Effector memory CD8-positive, alpha-beta T cell (primary cell): ENCODE measurements at regions not wholly inside any gene's neighbourhood (a gene's known extent, or its start where the extent isn't known, plus 50 kb on each side); places are given as distances from the start of the nearest gene placed in this dataset.
A peak's percentile ranks its signal among the peaks of the same experiment; 100 is the strongest.
"Not testable (repeated sequence)": the region's sequence is repeated elsewhere in the genome, so short reads cannot be mapped to it uniquely, and the experiment has no call there.

Source experiments
- ATAC-seq: fragments of 150-1000 bp; cut with Tn5 transposase; replicated peaks from 2 replicates; pipeline ENCODE4 v1.10.0; 2021; ENCODE audit warnings: mild to moderate bottlenecking, moderate library complexity
- DNase-seq, 3 experiments: peaks; one replicate each; pipeline ENCODE4 v3.0.0; 2021
- H3K27ac Mint-ChIP-seq, 2 donors: one replicate each; pipeline ENCODE4 v1.8.0; 2022; ENCODE audit warnings: mild to moderate bottlenecking in 2 of 2, mixed read lengths in 2 of 2, moderate library complexity in 2 of 2
- H3K27me3 Mint-ChIP-seq, 2 donors: one replicate each; pipeline ENCODE4 v1.8.0; 2022; ENCODE audit warnings: mixed read lengths in 2 of 2
- H3K36me3 Mint-ChIP-seq: one replicate; pipeline ENCODE4 v1.8.0; 2022; ENCODE audit warnings: mild to moderate bottlenecking, moderate library complexity, mixed read lengths; ENCODE audit not compliant: insufficient read depth
- H3K4me1 Mint-ChIP-seq, 2 donors: one replicate each; pipeline ENCODE4 v1.8.0; 2022; ENCODE audit warnings: low read depth in 2 of 2, mixed read lengths in 2 of 2
- H3K4me3 Mint-ChIP-seq, 2 donors: one replicate each; pipeline ENCODE4 v1.8.0; 2022; ENCODE audit warnings: mild to moderate bottlenecking in 2 of 2, mixed read lengths in 2 of 2, moderate library complexity in 2 of 2
- H3K9me3 Mint-ChIP-seq, 2 donors: one replicate each; pipeline ENCODE4 v1.8.0; 2022; ENCODE audit warnings: mixed read lengths in 2 of 2

- Mint-ChIP-seq H3K4me3 (no peak overlapping the region), H3K27ac (no peak overlapping the region), H3K4me1 (no peaks in the 10 kb centered on the region), H3K9me3 (no peaks in the 10 kb centered on the region), H3K27me3 (peaks cover 0 to 10% of the 10 kb centered on the region in 2 donors), H3K36me3 (no peaks in the 10 kb centered on the region)
- no peak for DNase-seq
- no peak for ATAC-seq
Observed at GRCh38 chr5:74389531-74390305, 250.8 kb downstream of the ENC1 start.

GRCh38 chr5:74388411-74388810 lies 252.1 kb downstream of the ENC1 start:
- DNase-seq, H3K27me3 Mint-ChIP-seq, H3K36me3 Mint-ChIP-seq, H3K4me3 Mint-ChIP-seq, H3K27ac Mint-ChIP-seq, H3K9me3 Mint-ChIP-seq, ATAC-seq, H3K4me1 Mint-ChIP-seq: not testable (repeated sequence)

GRCh38 chr5:74386571-74387334 lies 253.8 kb downstream of the ENC1 start:
- H3K27ac Mint-ChIP-seq, result no peak overlapping the region
- ATAC-seq (no peak), DNase-seq (no peak)
- peaks cover 4 to 6% of the 10 kb centered on the region in 2 donors for H3K27me3 Mint-ChIP-seq
- no peak overlapping the region for H3K4me3 Mint-ChIP-seq
- no peaks in the 10 kb centered on the region for H3K4me1 Mint-ChIP-seq
- no peaks in the 10 kb centered on the region for H3K36me3 Mint-ChIP-seq
- no peaks in the 10 kb centered on the region for H3K9me3 Mint-ChIP-seq

GRCh38 chr5:74384851-74385250 lies 255.7 kb downstream of the ENC1 start:
- H3K27ac Mint-ChIP-seq, result no peak overlapping the region
- DNase-seq, result no peak
- no peaks in the 10 kb centered on the region for H3K4me1 Mint-ChIP-seq
- no peak overlapping the region for H3K4me3 Mint-ChIP-seq
- H3K27me3 Mint-ChIP-seq, result peaks cover 8 to 23% of the 10 kb centered on the region in 2 donors
- ATAC-seq, result no peak
- H3K36me3 Mint-ChIP-seq, result no peaks in the 10 kb centered on the region
- H3K9me3 Mint-ChIP-seq, result no peaks in the 10 kb centered on the region

- Mint-ChIP-seq H3K27ac (no peak overlapping the region), H3K9me3 (no peaks in the 10 kb centered on the region), H3K36me3 (no peaks in the 10 kb centered on the region), H3K4me1 (no peaks in the 10 kb centered on the region), H3K27me3 (peaks cover 16 to 37% of the 10 kb centered on the region in 2 donors), H3K4me3 (no peak overlapping the region)
- ATAC-seq (no peak), DNase-seq (no peak)
Observed at GRCh38 chr5:74382987-74383593, 257.4 kb downstream of the ENC1 start.

- H3K36me3 Mint-ChIP-seq, result no peaks in the 10 kb centered on the region
- H3K4me1 Mint-ChIP-seq, result no peaks in the 10 kb centered on the region
- H3K4me3 Mint-ChIP-seq, result no peak overlapping the region
- no peak for DNase-seq
- no peak for ATAC-seq
- H3K27me3 Mint-ChIP-seq, result peaks cover 16 to 37% of the 10 kb centered on the region in 2 donors
- H3K27ac Mint-ChIP-seq, result no peak overlapping the region
- H3K9me3 Mint-ChIP-seq, result no peaks in the 10 kb centered on the region
Observed at GRCh38 chr5:74382123-74382855, 258.2 kb downstream of the ENC1 start.

- Mint-ChIP-seq H3K36me3 (no peaks in the 10 kb centered on the region), H3K27ac (no peak overlapping the region), H3K4me3 (no peak overlapping the region), H3K9me3 (no peaks in the 10 kb centered on the region), H3K4me1 (no peaks in the 10 kb centered on the region), H3K27me3 (peaks cover 16 to 37% of the 10 kb centered on the region in 2 donors)
- ATAC-seq, result no peak
- DNase-seq, result no peak
Observed at GRCh38 chr5:74380193-74380592, 260.3 kb downstream of the ENC1 start.

- H3K9me3 Mint-ChIP-seq, result no peaks in the 10 kb centered on the region
- peaks cover 11 to 37% of the 10 kb centered on the region in 2 donors for H3K27me3 Mint-ChIP-seq
- H3K36me3 Mint-ChIP-seq, result no peaks in the 10 kb centered on the region
- DNase-seq (no peak), ATAC-seq (no peak)
- no peaks in the 10 kb centered on the region for H3K4me1 Mint-ChIP-seq
- no peak overlapping the region for H3K4me3 Mint-ChIP-seq
- H3K27ac Mint-ChIP-seq, result no peak overlapping the region
Observed at GRCh38 chr5:74378464-74378863, 262.1 kb downstream of the ENC1 start.

- Mint-ChIP-seq H3K9me3 (no peaks in the 10 kb centered on the region), H3K4me3 (no peak overlapping the region), H3K27me3 (peaks cover 11 to 28% of the 10 kb centered on the region in 2 donors), H3K27ac (peak overlapping the region in 1 of 2 donors; percentile 62), H3K36me3 (no peaks in the 10 kb centered on the region), H3K4me1 (no peaks in the 10 kb centered on the region)
- no peak for DNase-seq
- no peak for ATAC-seq
Observed at GRCh38 chr5:74376187-74376586, 264.3 kb downstream of the ENC1 start.

GRCh38 chr5:74375271-74375670 lies 265.3 kb downstream of the ENC1 start:
- no peak for ATAC-seq
- Mint-ChIP-seq H3K4me1 (no peaks in the 10 kb centered on the region), H3K27me3 (peaks cover 11 to 19% of the 10 kb centered on the region in 2 donors), H3K27ac (no peak overlapping the region), H3K9me3 (no peaks in the 10 kb centered on the region), H3K36me3 (no peaks in the 10 kb centered on the region), H3K4me3 (no peak overlapping the region)
- DNase-seq, result no peak

- no peaks in the 10 kb centered on the region for H3K4me1 Mint-ChIP-seq
- H3K9me3 Mint-ChIP-seq, result no peaks in the 10 kb centered on the region
- ATAC-seq, result no peak
- DNase-seq, result no peak
- no peaks in the 10 kb centered on the region for H3K36me3 Mint-ChIP-seq
- no peak overlapping the region for H3K4me3 Mint-ChIP-seq
- H3K27me3 Mint-ChIP-seq, result peaks cover 7 to 13% of the 10 kb centered on the region in 2 donors
- H3K27ac Mint-ChIP-seq, result no peak overlapping the region
Observed at GRCh38 chr5:74374656-74375055, 265.9 kb downstream of the ENC1 start.

GRCh38 chr5:74373076-74373475 lies 267.5 kb downstream of the ENC1 start:
- ATAC-seq, result no peak
- no peaks in the 10 kb centered on the region for H3K36me3 Mint-ChIP-seq
- H3K9me3 Mint-ChIP-seq, result no peaks in the 10 kb centered on the region
- no peak overlapping the region for H3K27ac Mint-ChIP-seq
- H3K4me1 Mint-ChIP-seq, result no peaks in the 10 kb centered on the region
- H3K4me3 Mint-ChIP-seq, result no peak overlapping the region
- no peak for DNase-seq
- H3K27me3 Mint-ChIP-seq, result no peaks in the 10 kb centered on the region

GRCh38 chr5:74372502-74373064 lies 267.9 kb downstream of the ENC1 start:
- DNase-seq, result no peak
- no peak overlapping the region for H3K4me3 Mint-ChIP-seq
- no peaks in the 10 kb centered on the region for H3K36me3 Mint-ChIP-seq

More at GRCh38 chr5:74372502-74373064, 267.9 kb downstream of the ENC1 start:
- no peaks in the 10 kb centered on the region for H3K4me1 Mint-ChIP-seq
- no peaks in the 10 kb centered on the region for H3K27me3 Mint-ChIP-seq
- no peaks in the 10 kb centered on the region for H3K9me3 Mint-ChIP-seq
- no peak overlapping the region for H3K27ac Mint-ChIP-seq
- no peak for ATAC-seq
